HG02938 (cell line): ENCODE measurements at regions not wholly inside any gene's neighbourhood (a gene's known extent, or its start where the extent isn't known, plus 50 kb on each side); places are given as distances from the start of the nearest gene placed in this dataset.
A peak's percentile ranks its signal among the peaks of the same experiment; 100 is the strongest.
"Not testable (repeated sequence)": the region's sequence is repeated elsewhere in the genome, so short reads cannot be mapped to it uniquely, and the experiment has no call there.

Experiments used
- ATAC-seq: cut with Tn5 transposase; IDR thresholded peaks from one replicate; pipeline ENCODE4 v1.9.1; 2021; ENCODE audit warnings: mild to moderate bottlenecking, moderate library complexity; ENCODE audit not compliant: unreplicated experiment

- no peak for ATAC-seq
Measured at GRCh38 chr12:126910570-126910969, 1356.4 kb upstream of the TMEM132C start.

GRCh38 chr12:126912111-126912510 is 1354.9 kb upstream of the TMEM132C start:
- no peak for ATAC-seq

GRCh38 chr12:126914170-126914793 is 1352.7 kb upstream of the TMEM132C start:
- no peak for ATAC-seq

DNA sequence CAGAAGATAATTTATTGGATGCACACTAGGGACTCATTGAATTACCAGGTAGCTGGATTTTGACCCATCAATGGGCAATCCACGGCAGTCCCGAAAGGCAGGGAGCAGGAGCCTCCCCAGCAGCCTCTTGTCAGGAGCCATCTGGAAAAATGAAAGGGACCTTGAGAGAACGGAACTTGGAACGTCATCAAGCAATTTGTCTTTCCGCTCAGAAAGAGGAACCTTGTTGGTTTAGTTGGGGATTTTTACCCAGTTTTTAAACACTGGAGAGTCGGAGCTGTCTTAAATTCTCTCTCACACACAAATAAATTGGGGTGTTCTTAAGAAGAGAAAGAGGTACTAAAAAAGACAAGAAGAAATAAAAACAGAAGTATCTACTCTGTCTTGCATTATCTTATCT is 1351.7 kb upstream of the TMEM132C start:
- no peak for ATAC-seq

DNA sequence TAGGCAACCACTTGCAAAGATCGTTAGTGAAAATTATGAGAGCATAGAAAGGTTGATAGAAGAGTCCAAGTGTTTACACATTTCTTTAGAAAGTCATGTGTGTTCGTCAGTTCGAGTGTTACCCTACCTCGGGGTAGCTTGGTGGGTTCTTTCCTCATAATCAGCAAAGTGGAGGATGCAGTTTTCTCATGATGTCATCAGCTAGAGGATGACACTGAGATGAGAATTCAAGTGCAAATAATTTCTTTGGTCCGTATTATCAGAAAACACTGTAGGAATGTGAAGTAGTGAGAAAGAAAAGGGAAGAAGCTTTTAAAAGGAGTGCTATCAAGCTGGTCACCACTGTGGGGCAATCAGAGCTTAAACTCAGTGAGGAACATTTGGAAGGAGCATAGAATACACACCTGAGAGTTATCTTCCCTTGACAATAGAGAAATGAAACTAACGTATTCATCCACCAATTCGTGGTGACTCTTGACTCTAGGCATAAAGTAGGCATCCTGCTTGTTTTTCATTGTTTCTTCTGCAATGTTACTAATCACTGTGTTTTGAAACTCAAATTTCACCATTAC is 1340.9 kb upstream of the TMEM132C start:
- ATAC-seq = no peak

GRCh38 chr12:126930234-126930633 is 1336.7 kb upstream of the TMEM132C start:
- no peak for ATAC-seq

- ATAC-seq = no peak
Measured at GRCh38 chr12:126932156-126932555, 1334.8 kb upstream of the TMEM132C start.

GRCh38 chr12:126935435-126935834 is 1331.5 kb upstream of the TMEM132C start:
- no peak for ATAC-seq

DNA sequence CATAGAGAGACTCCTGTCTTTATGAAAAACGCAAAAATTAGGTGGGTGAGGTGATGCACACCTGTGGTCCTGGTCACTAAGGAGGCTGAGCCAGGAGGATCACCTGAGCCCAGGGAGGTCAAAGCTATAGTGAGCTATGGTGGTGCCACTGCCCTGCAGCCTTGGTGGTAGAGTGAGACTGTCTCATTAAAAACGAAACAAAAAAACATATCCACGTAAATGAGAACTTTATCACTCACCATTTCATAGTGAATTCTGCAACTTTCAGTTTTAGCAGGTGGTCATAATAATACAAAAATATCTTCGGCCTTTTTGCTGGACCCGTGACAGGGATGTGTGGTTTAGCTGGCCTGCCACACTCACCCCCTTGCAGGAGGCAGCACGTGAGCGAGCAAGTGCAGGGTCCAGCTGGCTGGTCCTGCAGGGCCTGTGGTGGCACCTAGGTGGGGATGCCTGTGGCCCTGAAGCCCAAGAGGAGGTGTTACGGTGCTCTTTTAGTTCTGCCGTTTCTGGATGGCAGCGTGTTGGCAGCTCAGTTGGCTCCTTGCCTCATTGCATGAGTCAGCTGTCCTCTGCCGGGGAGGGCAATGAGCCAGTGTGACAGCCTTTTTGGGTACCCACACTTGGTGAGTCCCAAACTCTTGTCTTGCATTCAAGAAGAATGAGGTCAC is 1330.7 kb upstream of the TMEM132C start:
- peak; percentile 45 for ATAC-seq

DNA sequence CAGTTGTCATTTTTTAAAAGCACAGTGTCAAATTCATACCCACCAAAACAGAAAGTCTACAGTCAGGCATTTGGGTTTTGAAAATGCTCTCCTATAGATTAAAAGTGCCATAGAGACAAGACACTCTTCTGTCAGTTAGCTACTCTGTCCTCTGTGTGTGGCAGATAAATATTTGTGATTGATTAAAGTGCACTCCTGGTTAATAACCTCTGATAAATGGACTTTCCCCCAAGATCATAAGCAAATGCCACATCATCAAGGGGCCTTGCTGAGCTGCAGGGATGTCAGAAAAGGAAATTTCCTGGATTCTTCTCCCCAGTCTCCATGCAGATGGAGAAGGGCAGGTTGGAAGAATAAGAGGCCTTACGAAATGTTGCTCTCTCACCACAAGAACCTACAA is 1329.5 kb upstream of the TMEM132C start:
- ATAC-seq = no peak

- ATAC-seq = no peak
Measured at GRCh38 chr12:126944684-126945083, 1322.3 kb upstream of the TMEM132C start.

DNA sequence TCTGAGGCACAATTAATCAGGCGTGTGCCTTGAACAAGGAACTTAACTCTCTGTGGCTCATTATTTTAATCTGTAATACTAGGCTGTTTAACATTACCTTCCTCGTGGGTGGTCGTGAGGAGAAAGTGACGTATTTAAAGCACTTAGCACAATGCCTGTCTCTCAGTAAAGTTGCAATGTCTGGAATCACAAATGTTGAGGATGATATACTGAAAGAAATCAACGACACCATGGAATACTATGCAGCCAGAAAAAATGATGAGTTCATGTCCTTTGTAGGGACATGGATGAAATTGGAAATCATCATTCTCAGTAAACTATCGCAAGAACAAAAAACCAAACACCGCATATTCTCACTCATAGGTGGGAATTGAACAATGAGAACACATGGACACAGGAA is 1320.0 kb upstream of the TMEM132C start:
- ATAC-seq = not testable (repeated sequence)

- ATAC-seq = no peak
Measured at GRCh38 chr12:126949558-126949957, 1317.4 kb upstream of the TMEM132C start.

- no peak for ATAC-seq
Measured at GRCh38 chr12:126950266-126950665, 1316.7 kb upstream of the TMEM132C start.

- ATAC-seq = no peak
Measured at GRCh38 chr12:126952096-126953007, 1314.6 kb upstream of the TMEM132C start.

DNA sequence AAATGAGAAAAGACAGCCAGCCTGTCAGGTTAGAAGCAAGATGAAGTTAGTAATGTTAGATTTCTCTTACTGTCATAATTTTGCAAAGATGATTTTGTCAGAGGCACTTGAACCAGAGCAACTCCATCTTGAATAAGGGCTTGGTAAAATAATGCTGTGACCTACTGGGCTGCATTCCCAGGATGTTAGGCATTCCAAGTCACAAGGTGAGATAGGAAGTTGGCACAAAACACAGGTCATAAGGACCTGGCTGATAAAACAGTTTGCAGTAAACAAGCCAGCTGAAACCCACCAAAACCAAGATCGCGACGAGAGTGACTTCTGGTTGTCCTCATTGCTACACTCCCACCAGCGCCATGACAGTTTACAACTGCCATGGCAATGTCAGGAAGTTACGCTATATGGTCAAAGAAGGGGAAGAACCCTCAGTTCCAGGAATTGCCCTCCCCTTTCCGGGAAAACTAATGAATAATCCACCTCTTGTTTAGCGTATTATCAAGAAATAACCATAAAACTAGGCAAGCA is 1313.5 kb upstream of the TMEM132C start:
- no peak for ATAC-seq

DNA sequence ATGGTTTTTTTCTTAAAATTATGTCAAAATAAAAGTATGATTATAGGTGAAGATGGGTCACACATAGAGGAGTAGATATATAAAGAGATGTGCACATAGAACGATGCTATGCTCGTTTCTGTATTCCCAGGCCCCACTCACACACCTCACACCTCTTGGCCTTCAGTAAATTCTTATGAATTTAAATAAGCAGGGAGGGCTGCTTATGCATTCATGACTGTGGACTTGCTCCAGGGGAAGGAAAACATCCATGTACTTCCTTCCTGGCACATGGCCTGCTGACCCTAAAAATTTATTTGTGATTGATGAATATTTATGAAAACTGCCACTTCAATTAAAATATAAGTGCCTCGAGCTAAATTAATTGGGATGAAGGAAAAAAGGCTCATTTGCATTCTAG is 1306.7 kb upstream of the TMEM132C start:
- ATAC-seq = no peak

DNA sequence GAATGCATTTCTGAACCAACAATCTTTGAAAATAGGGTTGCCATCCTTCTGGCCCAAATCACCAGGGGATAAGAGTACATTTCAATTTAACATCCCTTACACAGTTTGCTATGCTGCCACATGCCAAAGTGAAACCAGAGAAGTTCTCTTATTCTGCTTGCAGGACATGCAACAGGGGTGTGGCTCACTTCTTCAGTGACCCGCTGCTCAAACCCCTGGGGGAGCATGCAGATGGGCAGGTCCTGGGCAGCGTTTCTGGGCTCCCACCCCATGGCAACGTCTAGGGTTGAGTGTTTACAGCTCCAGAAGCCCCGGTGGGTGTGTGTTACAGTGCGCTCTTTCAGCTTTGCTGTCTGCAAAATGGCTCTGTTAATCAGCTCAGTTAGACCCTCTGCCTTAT is 1306.3 kb upstream of the TMEM132C start:
- ATAC-seq = no peak

DNA sequence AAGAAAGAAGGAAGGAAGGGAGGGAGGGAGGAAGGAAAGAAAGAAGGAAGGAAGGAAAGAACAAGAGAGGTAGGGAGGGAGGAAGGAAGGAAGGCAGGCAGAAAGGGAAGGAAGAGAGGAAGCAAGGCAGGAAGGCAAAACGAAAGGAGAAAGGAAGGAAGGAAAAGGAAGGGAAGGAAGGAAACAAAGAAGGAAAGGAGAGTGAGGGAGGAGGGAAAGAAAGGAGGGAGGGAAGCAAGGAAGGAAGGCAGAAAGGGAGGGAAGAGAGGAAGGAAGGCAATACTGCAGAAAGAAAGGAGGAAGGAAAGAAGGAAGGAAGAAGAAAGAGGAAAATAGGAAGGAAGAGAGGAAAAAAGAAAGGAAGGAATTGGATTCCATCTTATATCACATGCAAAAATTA is 1303.1 kb upstream of the TMEM132C start:
- ATAC-seq = no peak

- ATAC-seq = no peak
Measured at GRCh38 chr12:126966498-126966897, 1300.5 kb upstream of the TMEM132C start.

DNA sequence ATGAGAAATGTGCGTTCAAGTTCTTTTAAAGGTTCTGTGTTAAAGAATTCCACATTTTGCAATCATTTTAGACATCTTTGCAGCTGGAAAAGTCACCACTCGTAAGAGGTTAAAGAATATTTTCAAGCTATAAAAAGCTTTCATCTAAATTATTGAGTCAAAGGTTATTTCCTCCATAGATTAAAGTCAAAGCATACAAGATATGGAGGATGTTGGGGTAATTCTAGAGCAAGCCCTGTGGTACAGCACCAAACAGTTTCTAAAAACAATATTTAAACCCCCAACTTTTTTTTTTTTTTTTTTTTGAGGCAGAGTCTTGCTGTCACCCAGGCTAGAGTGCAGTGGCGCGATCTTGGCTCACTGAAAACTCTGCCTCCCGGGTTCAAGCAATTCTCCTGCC is 1299.8 kb upstream of the TMEM132C start:
- no peak for ATAC-seq
